ENCODE measurements at regions not wholly inside any gene's neighbourhood (a gene's known extent, or its start where the extent isn't known, plus 50 kb on each side); places are given as distances from the start of the nearest gene placed in this dataset.

- intact Hi-C loops (cut with micrococcal nuclease): no loop called here
- H2AFZ ChIP-seq (ENCODE audit: insufficient read depth, low read depth, low read length, poor library complexity, severe bottlenecking): no peak overlapping the region
- Mint-ChIP-seq H3K9me3 (ENCODE audit: insufficient read depth) (peaks cover 5% of the 10 kb centered on the region), H3K27me3 (no peaks in the 10 kb centered on the region), H3K4me3 (no peak overlapping the region), H3K27ac (no peak overlapping the region), H3K4me1 (no peaks in the 10 kb centered on the region)
- H3K4me1 ChIP-seq (ENCODE audit: control insufficient read depth in 2 of 2, insufficient read depth in 2 of 2, low read length in 2 of 2): no peaks in the 10 kb centered on the region
- TF ChIP-seq CTCF (IDR thresholded peaks at IDR 0.05) (no peak), EZH2 (IDR thresholded peaks at IDR 0.05; ENCODE audit: borderline replicate concordance, insufficient read depth, low read depth, low read length, poor library complexity, severe bottlenecking) (no peak)
- ChIA-PET CTCF (no interaction called here), POLR2A (no interaction called here)
- H3K27ac ChIP-seq (ENCODE audit: low read length in 2 of 2): no peak overlapping the region
- WGBS (ENCODE audit: insufficient coverage): 100% methylated on average over 1 of the region's 1 CpG
- H3K4me3 ChIP-seq (ENCODE audit: control extremely low read depth in 1 of 5, extremely low read depth in 1 of 5, insufficient read depth in 1 of 5, low read depth in 2 of 5, low read length in 4 of 5): no peak overlapping the region
- ATAC-seq (ENCODE audit: low read depth): no peak
- no peak for DNase-seq
- no peak overlapping the region for H3K4me2 ChIP-seq (replicated peaks; ENCODE audit: low read depth, low read length, poor library complexity, severe bottlenecking)
- H3K36me3 ChIP-seq (replicated peaks in 1 of 2; ENCODE audit: control extremely low read depth in 1 of 2, control insufficient read depth in 1 of 2, extremely low read depth in 1 of 2, insufficient read depth in 2 of 2, low read length in 1 of 2): no peaks in the 10 kb centered on the region
- no peaks in the 10 kb centered on the region for H3K9me3 ChIP-seq (ENCODE audit: control extremely low read depth in 1 of 3, control insufficient read depth in 2 of 3, insufficient read depth in 1 of 3, low read length in 2 of 3)
- H3K79me2 ChIP-seq (ENCODE audit: control insufficient read depth, insufficient read depth, low read length): no peaks in the 10 kb centered on the region
- H3K27me3 ChIP-seq (replicated peaks in 1 of 4; ENCODE audit: control extremely low read depth in 1 of 4, control insufficient read depth in 3 of 4, insufficient read depth in 4 of 4, low read length in 3 of 4): no peaks in the 10 kb centered on the region
- no peaks in the 10 kb centered on the region for H4K20me1 ChIP-seq (ENCODE audit: control insufficient read depth, insufficient read depth, low read length, poor library complexity, severe bottlenecking)
- H3K9ac ChIP-seq (ENCODE audit: low read length): no peak overlapping the region
Observed at GRCh38 chr3:95271395-95271794, 1208.5 kb downstream of the NSUN3 start.

- H3K4me3 ChIP-seq (ENCODE audit: control extremely low read depth in 1 of 5, extremely low read depth in 1 of 5, insufficient read depth in 1 of 5, low read depth in 2 of 5, low read length in 4 of 5): no peak overlapping the region
- no peak overlapping the region for H3K4me3 Mint-ChIP-seq
- no peaks in the 10 kb centered on the region for H3K4me1 ChIP-seq (ENCODE audit: control insufficient read depth in 2 of 2, insufficient read depth in 2 of 2, low read length in 2 of 2)
- H3K79me2 ChIP-seq (ENCODE audit: control insufficient read depth, insufficient read depth, low read length): no peaks in the 10 kb centered on the region
- DNase-seq (no peak), ATAC-seq (ENCODE audit: low read depth) (no peak)
- intact Hi-C loops (cut with micrococcal nuclease): no loop called here
- POLR2A ChIA-PET: no interaction called here
- no peaks in the 10 kb centered on the region for H3K4me1 Mint-ChIP-seq
- H3K27ac Mint-ChIP-seq: no peak overlapping the region
- H4K20me1 ChIP-seq (ENCODE audit: control insufficient read depth, insufficient read depth, low read length, poor library complexity, severe bottlenecking): no peaks in the 10 kb centered on the region
- no peak overlapping the region for H3K4me2 ChIP-seq (replicated peaks; ENCODE audit: low read depth, low read length, poor library complexity, severe bottlenecking)
- no peak overlapping the region for H3K27ac ChIP-seq (ENCODE audit: low read length in 2 of 2)
- H3K27me3 ChIP-seq (replicated peaks in 1 of 4; ENCODE audit: control extremely low read depth in 1 of 4, control insufficient read depth in 3 of 4, insufficient read depth in 4 of 4, low read length in 3 of 4): no peaks in the 10 kb centered on the region
- H3K36me3 ChIP-seq (replicated peaks in 1 of 2; ENCODE audit: control extremely low read depth in 1 of 2, control insufficient read depth in 1 of 2, extremely low read depth in 1 of 2, insufficient read depth in 2 of 2, low read length in 1 of 2): no peaks in the 10 kb centered on the region
- WGBS (ENCODE audit: insufficient coverage): no CpG with 5 or more reads among the region's 3 CpGs
- no peak for TF ChIP-seq CTCF (IDR thresholded peaks at IDR 0.05)
- no peak for TF ChIP-seq EZH2 (IDR thresholded peaks at IDR 0.05; ENCODE audit: borderline replicate concordance, insufficient read depth, low read depth, low read length, poor library complexity, severe bottlenecking)
- no peak overlapping the region for H2AFZ ChIP-seq (ENCODE audit: insufficient read depth, low read depth, low read length, poor library complexity, severe bottlenecking)
- H3K9me3 ChIP-seq (ENCODE audit: control extremely low read depth in 1 of 3, control insufficient read depth in 2 of 3, insufficient read depth in 1 of 3, low read length in 2 of 3): no peaks in the 10 kb centered on the region
- H3K27me3 Mint-ChIP-seq: no peaks in the 10 kb centered on the region
- no peak overlapping the region for H3K9ac ChIP-seq (ENCODE audit: low read length)
- H3K9me3 Mint-ChIP-seq (ENCODE audit: insufficient read depth): peaks cover 5% of the 10 kb centered on the region
- CTCF ChIA-PET: no interaction called here
Observed at GRCh38 chr3:95272166-95272565, 1209.3 kb downstream of the NSUN3 start.

All from B cell (primary cell).